H1 (cell line): ENCODE measurements at regions not wholly inside any gene's neighbourhood (a gene's known extent, or its start where the extent isn't known, plus 50 kb on each side); places are given as distances from the start of the nearest gene placed in this dataset.

Source experiments
- CTCF ChIA-PET: fragments of 300-600 bp; sonication (Branson Sonifier 250); formaldehyde crosslinking; loops from one replicate; lab custom pipeline; 2021; ENCODE audit not compliant: partially characterized antibody; lab: Charles Lee
- POLR2A ChIA-PET: fragments of 300-600 bp; sonication (Branson Sonifier 250); formaldehyde crosslinking; loops from one replicate; lab custom pipeline; 2021; ENCODE audit warnings: inconsistent platforms; ENCODE audit not compliant: partially characterized antibody; lab: Charles Lee
- DNase-seq, 2 experiments: peaks; one replicate each; pipeline versions ENCODE4 v3.0.0 to v3.0.0-alpha.2; 2010 to 2022; ENCODE audit warnings: low spot score in 2 of 2, low read depth in 1 of 2, mixed read lengths in 1 of 2
- FAIRE-seq: peaks from 2 replicates; lab custom pipeline; 2011; peaks lifted over from hg19 to GRCh38; lab: Jason Lieb, UNC
- H2AFZ ChIP-seq: 2 replicates; pipeline ENCODE4 v1.8.1; 2012; ENCODE audit warnings: low read length, inconsistent platforms
- H2AK5ac ChIP-seq: 2 replicates; pipeline ENCODE4 v1.6.1; 2013; ENCODE audit warnings: low read depth, low read length
- H2BK120ac ChIP-seq: replicated peaks from 2 replicates; pipeline ENCODE3; 2013; ENCODE audit warnings: low read depth, low read length, inconsistent platforms
- H2BK12ac ChIP-seq: 2 replicates; pipeline ENCODE4 v1.6.1; 2013; ENCODE audit warnings: low read depth, low read length
- H2BK15ac ChIP-seq: 2 replicates; pipeline ENCODE4 v1.6.1; 2013; ENCODE audit warnings: low read length
- H2BK20ac ChIP-seq: 2 replicates; pipeline ENCODE4 v1.6.1; 2013; ENCODE audit warnings: low read length
- H2BK5ac ChIP-seq: 2 replicates; pipeline ENCODE4 v1.6.1; 2013; ENCODE audit warnings: low read depth, low read length
- H3K14ac ChIP-seq: 2 replicates; pipeline ENCODE4 v1.6.1; 2013; ENCODE audit warnings: inconsistent platforms; ENCODE audit not compliant: insufficient read length
- H3K18ac ChIP-seq: 2 replicates; pipeline ENCODE4 v1.6.1; 2013; ENCODE audit warnings: low read length; ENCODE audit errors: extremely low read depth
- H3K23ac ChIP-seq: 2 replicates; pipeline ENCODE4 v1.6.1; 2013; ENCODE audit warnings: inconsistent platforms; ENCODE audit not compliant: insufficient read length
- H3K23me2 ChIP-seq: 2 replicates; pipeline ENCODE4 v1.6.1; 2013; ENCODE audit warnings: low read depth, low read length
- H3K27ac ChIP-seq: 2 replicates; pipeline ENCODE4 v1.6.1; 2011; ENCODE audit warnings: low read depth, low read length, inconsistent platforms
- H3K27me3 ChIP-seq, 4 experiments: replicated peaks in 1 of 4; 1 replicate in 1 of 4; 2 replicates in 3 of 4; pipeline versions ENCODE4 v1.6.1 to v1.8.1; 2011 to 2013; ENCODE audit warnings: low read length in 3 of 4, mild to moderate bottlenecking in 3 of 4, inconsistent platforms in 2 of 4, mixed read lengths in 2 of 4, moderate library complexity in 1 of 4; ENCODE audit not compliant: control insufficient read depth in 3 of 4, insufficient read depth in 3 of 4; ENCODE audit errors: extremely low read depth in 1 of 4
- H3K36me3 ChIP-seq, 4 experiments: 2 replicates each; pipeline versions ENCODE4 v1.6.1 to v1.8.1; 2011 to 2013; ENCODE audit warnings: mild to moderate bottlenecking in 4 of 4, low read length in 3 of 4, moderate library complexity in 2 of 4, control low read depth in 1 of 4, inconsistent platforms in 1 of 4; ENCODE audit not compliant: insufficient read depth in 4 of 4, control insufficient read depth in 2 of 4
- H3K4ac ChIP-seq: replicated peaks from 2 replicates; pipeline ENCODE3; 2013; ENCODE audit warnings: low read length, low read depth, mixed read lengths, inconsistent platforms; ENCODE audit not compliant: insufficient read length
- H3K4me1 ChIP-seq, 4 experiments: replicated peaks in 1 of 4; 1 replicate in 1 of 4; 2 replicates in 3 of 4; pipeline versions ENCODE4 v1.6.1 to v1.8.1; 2011 to 2013; ENCODE audit warnings: low read length in 3 of 4, inconsistent platforms in 2 of 4, mixed read lengths in 1 of 4; ENCODE audit not compliant: insufficient read depth in 4 of 4, control insufficient read depth in 3 of 4
- H3K4me2 ChIP-seq, 2 experiments: 2 replicates each; pipeline versions ENCODE4 v1.6.1 to v1.8.1; 2011 to 2013; ENCODE audit warnings: low read depth in 2 of 2, low read length in 2 of 2, control low read depth in 1 of 2, inconsistent platforms in 1 of 2, mild to moderate bottlenecking in 1 of 2; ENCODE audit not compliant: insufficient read depth in 1 of 2
- H3K4me3 ChIP-seq, 4 experiments: fragments of 200-600, 300-600 bp in 1 of 4; sonication (generic), shearing (Covaris generic), sonication (Bioruptor Twin) in 1 of 4; 2 replicates each; pipeline versions ENCODE4 v1.5.1 to v1.8.1; 2011 to 2016; ENCODE audit warnings: low read length in 4 of 4, low read depth in 3 of 4, control low read depth in 2 of 4, inconsistent platforms in 2 of 4, mild to moderate bottlenecking in 2 of 4, mixed read lengths in 1 of 4, moderate library complexity in 1 of 4; ENCODE audit not compliant: insufficient read depth in 2 of 4; ENCODE audit errors: extremely low read depth in 1 of 4
- H3K56ac ChIP-seq: replicated peaks from 2 replicates; pipeline ENCODE3; 2013; ENCODE audit warnings: low read depth, mild to moderate bottlenecking, mixed read lengths, low read length, inconsistent platforms; ENCODE audit not compliant: insufficient read length
- H3K79me1 ChIP-seq: 2 replicates; pipeline ENCODE4 v1.6.1; 2013; ENCODE audit warnings: low read depth, low read length, control low read depth
- H3K79me2 ChIP-seq, 2 experiments: 2 replicates each; pipeline versions ENCODE4 v1.6.1 to v1.8.1; 2012 to 2013; ENCODE audit warnings: low read length in 2 of 2, mild to moderate bottlenecking in 2 of 2, inconsistent platforms in 1 of 2; ENCODE audit not compliant: insufficient read depth in 2 of 2, control insufficient read depth in 1 of 2
- H3K9ac ChIP-seq, 4 experiments: replicated peaks in 1 of 4; 1 replicate in 1 of 4; 2 replicates in 3 of 4; pipeline versions ENCODE4 v1.6.1 to v1.8.1; 2011 to 2013; ENCODE audit warnings: low read depth in 3 of 4, low read length in 3 of 4, control low read depth in 2 of 4, mild to moderate bottlenecking in 2 of 4, moderate library complexity in 2 of 4, inconsistent platforms in 1 of 4; ENCODE audit errors: extremely low read depth in 1 of 4
- H3K9me3 ChIP-seq, 2 experiments: 2 replicates each; pipeline versions ENCODE4 v1.6.1 to v1.8.1; 2012 to 2013; ENCODE audit warnings: mild to moderate bottlenecking in 2 of 2, moderate library complexity in 2 of 2, control low read depth in 1 of 2, inconsistent platforms in 1 of 2, low read depth in 1 of 2, low read length in 1 of 2, mixed read lengths in 1 of 2; ENCODE audit not compliant: insufficient read depth in 2 of 2
- H4K20me1 ChIP-seq, 2 experiments: replicated peaks in 1 of 2; 2 replicates each; pipeline versions ENCODE3 to v1.8.1; 2011 to 2013; ENCODE audit warnings: inconsistent platforms in 2 of 2, low read length in 2 of 2, mild to moderate bottlenecking in 1 of 2; ENCODE audit not compliant: insufficient read depth in 2 of 2, control insufficient read depth in 1 of 2
- H4K5ac ChIP-seq: 2 replicates; pipeline ENCODE4 v1.6.1; 2013; ENCODE audit warnings: low read length, low read depth, mixed read lengths, inconsistent platforms; ENCODE audit not compliant: insufficient read length
- H4K8ac ChIP-seq: 2 replicates; pipeline ENCODE4 v1.8.0; 2013; ENCODE audit warnings: mild to moderate bottlenecking, moderate library complexity, low read length, inconsistent platforms; ENCODE audit not compliant: insufficient read depth; ENCODE audit errors: extremely low read depth
- H4K91ac ChIP-seq: replicated peaks from 2 replicates; pipeline ENCODE3; 2013; ENCODE audit warnings: low read length, mixed read lengths, inconsistent platforms; ENCODE audit not compliant: insufficient read length
- TF ChIP-seq, protein P1 (sequence below): IDR thresholded peaks from 2 replicates; pipeline ENCODE4 v1.6.1; 2011; ENCODE audit warnings: low read depth, mild to moderate bottlenecking, low read length; ENCODE audit not compliant: insufficient read depth

GRCh38 chr5:118088448-118088847, 899.9 kb downstream of the DTWD2 start:
- no peak overlapping the region for H3K4me3 ChIP-seq
- DNase-seq, result no peak
- no peak overlapping the region for H2BK12ac ChIP-seq
- no peak for FAIRE-seq
- no peaks in the 10 kb centered on the region for H3K36me3 ChIP-seq
- H4K5ac ChIP-seq, result no peak overlapping the region
- no peak overlapping the region for H3K23ac ChIP-seq
- H2BK20ac ChIP-seq, result no peak overlapping the region
- H3K56ac ChIP-seq, result no peak overlapping the region
- no peak overlapping the region for H2AFZ ChIP-seq
- H3K18ac ChIP-seq, result no peak overlapping the region
- H3K4ac ChIP-seq, result no peak overlapping the region
- H3K9ac ChIP-seq, result no peak overlapping the region
- no peak overlapping the region for H2BK120ac ChIP-seq
- no peaks in the 10 kb centered on the region for H3K23me2 ChIP-seq
- H3K14ac ChIP-seq, result no peak overlapping the region
- no peak overlapping the region for H3K27ac ChIP-seq
- H3K27me3 ChIP-seq, result no peaks in the 10 kb centered on the region
- POLR2A ChIA-PET, result no interaction called here
- TF ChIP-seq, protein P1, sequence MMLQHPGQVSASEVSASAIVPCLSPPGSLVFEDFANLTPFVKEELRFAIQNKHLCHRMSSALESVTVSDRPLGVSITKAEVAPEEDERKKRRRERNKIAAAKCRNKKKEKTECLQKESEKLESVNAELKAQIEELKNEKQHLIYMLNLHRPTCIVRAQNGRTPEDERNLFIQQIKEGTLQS, result no peak
- no peak overlapping the region for H4K91ac ChIP-seq
- H2BK15ac ChIP-seq, result no peak overlapping the region
- no peak overlapping the region for H2BK5ac ChIP-seq
- H4K20me1 ChIP-seq, result no peaks in the 10 kb centered on the region
- H3K4me2 ChIP-seq, result no peak overlapping the region
- CTCF ChIA-PET, result interaction anchor here (1.1 kb wide), 1 partner anchor 9 kb away, joined by 4 read pairs; no protein-coding TSS in a partner anchor
- no peaks in the 10 kb centered on the region for H3K9me3 ChIP-seq
- H3K79me2 ChIP-seq, result no peaks in the 10 kb centered on the region
- H3K4me1 ChIP-seq, result no peaks in the 10 kb centered on the region
- no peak overlapping the region for H4K8ac ChIP-seq
- no peak overlapping the region for H2AK5ac ChIP-seq
- H3K79me1 ChIP-seq, result no peaks in the 10 kb centered on the region
